HG03354 (cell line): ENCODE measurements at regions not wholly inside any gene's neighbourhood (a gene's known extent, or its start where the extent isn't known, plus 50 kb on each side); places are given as distances from the start of the nearest gene placed in this dataset.

ENCODE experiments used
- ATAC-seq: cut with Tn5 transposase; IDR thresholded peaks from one replicate; pipeline ENCODE4 v1.9.1; 2021; ENCODE audit warnings: mild to moderate bottlenecking; ENCODE audit not compliant: unreplicated experiment, poor library complexity, severe bottlenecking

DNA sequence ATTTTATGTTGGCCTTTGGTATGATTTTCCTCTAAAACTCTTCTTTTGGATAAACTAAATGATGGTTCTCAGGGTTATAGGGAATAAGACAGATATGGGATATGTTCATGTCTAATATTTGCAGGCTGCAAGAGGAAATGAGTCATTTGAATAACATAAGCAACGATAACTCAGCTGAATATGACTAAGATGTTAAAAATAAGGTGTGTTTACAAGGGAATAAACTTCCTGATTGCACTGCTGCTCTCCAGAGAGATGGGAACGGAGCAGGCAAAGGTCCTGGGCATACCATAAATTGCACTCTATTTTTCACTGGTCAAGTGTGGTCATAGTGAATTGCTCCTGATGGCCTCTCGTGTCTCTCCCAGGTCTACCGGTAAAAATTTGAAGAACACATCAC, 666.2 kb downstream of the TOX3 start:
- ATAC-seq: no peak

- no peak for ATAC-seq
Measured at GRCh38 chr16:51877686-51878085, 669.3 kb downstream of the TOX3 start.

DNA sequence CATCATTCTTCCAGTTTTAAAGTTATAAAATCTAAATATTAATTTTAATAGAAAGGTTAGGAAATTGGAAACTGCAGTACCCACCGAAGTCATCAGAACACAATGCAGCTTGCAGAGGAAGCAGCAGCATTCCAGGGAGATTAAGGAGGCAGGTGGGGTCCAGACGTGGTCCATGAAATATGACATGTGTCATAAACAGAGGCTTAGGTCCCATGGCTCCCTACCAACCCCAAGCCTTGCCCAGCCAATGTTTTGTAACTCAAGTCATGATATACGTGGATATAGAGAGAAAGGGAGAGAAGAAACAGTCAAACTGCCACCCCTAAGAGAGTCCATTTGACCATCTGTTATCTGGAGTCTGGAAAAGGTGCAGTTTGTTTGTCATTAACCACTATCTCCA, 670.0 kb downstream of the TOX3 start:
- no peak for ATAC-seq

DNA sequence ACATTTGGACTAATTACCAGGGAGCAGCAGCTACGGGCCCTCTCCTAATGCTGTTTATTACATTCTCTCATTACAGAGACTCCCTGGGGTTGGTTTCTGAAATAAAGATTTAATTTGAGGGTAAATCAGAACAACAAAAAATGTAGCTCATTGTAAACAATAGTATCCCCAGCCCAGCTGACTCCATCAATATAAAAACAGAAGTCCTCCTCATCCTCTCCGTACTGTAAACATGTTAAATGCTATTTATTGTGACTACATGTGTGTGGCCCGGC, 670.4 kb downstream of the TOX3 start:
- no peak for ATAC-seq

GRCh38 chr16:51875834-51876600, 670.9 kb downstream of the TOX3 start:
- ATAC-seq: no peak

DNA sequence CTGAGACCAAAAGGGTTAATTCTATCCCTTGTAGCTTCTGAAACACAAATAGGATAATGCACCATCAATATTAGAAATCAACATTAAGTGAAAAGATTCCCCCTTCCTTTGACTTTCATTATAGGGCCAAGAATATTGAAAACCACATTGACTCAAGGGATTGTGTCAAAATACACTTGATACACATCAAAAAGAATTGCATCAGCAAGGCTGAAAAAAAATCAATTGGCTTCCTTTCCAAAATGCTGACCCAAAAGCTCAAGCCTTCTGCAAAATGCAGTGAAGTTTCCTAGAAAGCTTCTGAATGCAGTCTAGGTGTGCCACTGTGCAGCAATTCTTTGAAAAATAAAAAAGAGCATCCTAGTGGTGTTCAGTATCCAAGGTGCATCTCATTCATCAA, 674.4 kb downstream of the TOX3 start:
- no peak for ATAC-seq

DNA sequence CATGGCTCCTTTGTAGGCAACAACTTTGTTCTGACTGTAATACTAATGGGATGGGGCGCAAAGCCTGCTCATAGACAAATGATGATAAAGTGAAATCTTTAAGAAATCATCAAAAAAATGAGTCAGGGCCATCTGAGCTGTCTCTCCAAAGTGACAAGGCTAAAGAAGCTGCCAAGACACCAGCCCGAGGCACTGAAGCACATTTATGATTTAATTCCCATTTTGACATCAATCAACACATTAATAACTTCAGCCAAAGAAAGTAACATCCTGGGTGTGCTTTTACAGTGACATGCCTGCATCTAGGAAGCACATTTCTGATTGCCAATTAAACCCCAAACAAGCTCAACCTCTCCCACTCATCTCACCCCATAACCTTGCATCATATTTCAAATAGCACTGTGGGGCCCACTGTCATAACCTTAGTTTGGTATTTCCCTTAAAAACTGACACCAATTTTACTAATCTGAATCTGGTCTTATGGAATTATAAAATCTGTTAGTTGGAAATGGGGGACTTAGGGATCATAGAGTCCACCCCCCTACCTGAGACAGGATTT, 676.6 kb downstream of the TOX3 start:
- no peak for ATAC-seq

- ATAC-seq: no peak
Measured at GRCh38 chr16:51869176-51869575, 677.8 kb downstream of the TOX3 start.

GRCh38 chr16:51868631-51869030, 678.3 kb downstream of the TOX3 start:
- ATAC-seq: no peak

DNA sequence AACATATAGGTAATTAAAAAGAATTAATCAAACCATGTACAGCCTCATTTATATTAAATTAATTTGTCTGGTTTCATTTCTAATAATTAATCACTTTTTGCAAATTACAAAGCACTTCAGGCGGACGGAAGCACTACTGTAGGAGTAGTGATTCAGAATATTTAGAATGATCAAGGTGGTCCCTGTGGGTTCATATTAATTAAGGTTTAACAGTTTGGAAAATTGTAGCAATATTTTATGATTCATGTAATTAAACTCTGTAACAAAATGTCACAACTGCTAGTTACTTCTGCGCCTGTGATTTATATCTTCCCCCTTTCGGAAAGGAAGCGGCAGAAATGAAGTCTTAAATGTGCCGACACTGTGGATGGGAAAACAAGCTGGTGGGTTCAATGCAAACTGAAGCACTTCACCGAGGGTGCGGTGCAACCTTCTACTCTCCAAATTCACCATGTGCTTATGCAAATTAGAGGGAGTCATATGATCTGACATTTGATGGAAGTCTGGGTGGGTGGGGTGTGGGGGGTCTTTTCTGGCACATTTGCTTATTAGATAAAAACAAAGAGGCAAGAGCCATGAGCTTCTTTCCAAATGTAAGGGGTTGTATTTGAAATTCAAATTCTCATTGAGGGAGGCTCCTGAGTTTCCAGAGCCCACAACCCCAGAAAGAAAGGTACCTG, 679.4 kb downstream of the TOX3 start:
- ATAC-seq: no peak

DNA sequence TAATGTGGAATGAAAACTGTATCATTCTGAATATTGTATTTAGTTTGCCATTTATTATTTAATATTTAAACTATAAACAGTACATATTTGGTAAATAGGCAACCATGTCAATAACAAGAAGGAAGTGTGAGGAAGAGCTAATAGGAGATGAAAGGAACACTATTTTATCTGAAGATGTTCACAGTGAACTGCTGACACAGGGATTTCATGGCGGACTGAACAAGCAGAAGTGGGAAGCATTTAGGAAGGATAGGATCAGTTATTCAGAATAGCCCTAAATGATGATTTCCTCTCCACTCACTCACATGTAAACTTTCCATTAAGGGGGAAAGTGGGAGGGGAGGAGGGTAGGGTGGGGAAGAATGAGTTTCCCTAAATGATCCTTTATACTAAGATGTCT, 682.4 kb downstream of the TOX3 start:
- ATAC-seq: no peak

DNA sequence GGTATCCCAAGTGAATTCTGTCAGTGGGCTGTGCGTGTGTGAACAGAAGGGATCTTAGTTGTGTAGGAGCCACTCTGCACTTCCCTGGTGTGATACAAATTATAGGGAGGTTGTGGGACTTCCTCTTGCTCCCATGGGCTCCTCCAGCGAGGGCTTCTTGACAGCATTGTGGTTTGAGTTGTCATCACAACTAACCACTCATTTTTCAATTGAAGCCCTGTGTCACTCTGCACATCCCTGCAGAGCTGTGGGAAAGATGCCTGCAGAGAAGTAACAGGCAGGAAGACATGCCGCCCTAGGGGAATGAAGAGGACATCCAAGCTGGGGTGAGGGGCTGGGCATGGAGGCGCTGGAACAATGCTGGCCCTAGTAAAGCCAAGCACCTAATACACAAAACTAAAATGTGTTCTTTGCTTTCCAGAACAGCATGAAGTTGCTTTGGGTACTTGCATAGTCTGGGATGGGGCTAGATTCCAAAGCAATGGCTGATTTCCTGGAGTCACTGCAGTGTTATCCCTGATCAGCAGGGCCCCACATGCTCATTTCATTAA, 692.5 kb downstream of the TOX3 start:
- no peak for ATAC-seq

DNA sequence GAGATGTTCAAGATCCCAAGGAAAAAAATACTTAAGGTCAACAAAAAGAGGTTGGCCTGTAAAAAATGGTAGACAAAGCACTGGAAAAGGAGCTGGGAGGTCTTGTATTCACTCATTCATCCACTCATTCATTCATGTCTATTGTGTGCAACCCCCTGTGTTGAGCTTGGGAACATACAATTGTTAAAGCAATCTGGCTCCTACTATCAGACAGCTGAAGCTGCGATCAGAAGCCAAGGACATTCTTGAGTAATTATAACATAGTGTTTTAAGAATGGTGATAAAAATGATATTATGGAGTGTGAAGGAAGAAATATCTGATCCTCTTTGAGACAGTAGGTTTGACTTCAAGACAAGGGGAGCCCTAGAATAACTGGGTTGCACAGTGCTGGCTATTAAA, 693.4 kb downstream of the TOX3 start:
- no peak for ATAC-seq

- ATAC-seq: no peak
Measured at GRCh38 chr16:51852892-51853291, 694.1 kb downstream of the TOX3 start.

GRCh38 chr16:51851111-51851510, 695.8 kb downstream of the TOX3 start:
- ATAC-seq: no peak

- no peak for ATAC-seq
Measured at GRCh38 chr16:51849715-51850114, 697.2 kb downstream of the TOX3 start.

- ATAC-seq: no peak
Measured at GRCh38 chr16:51845586-51846305, 694.7 kb upstream of the SALL1 start.

DNA sequence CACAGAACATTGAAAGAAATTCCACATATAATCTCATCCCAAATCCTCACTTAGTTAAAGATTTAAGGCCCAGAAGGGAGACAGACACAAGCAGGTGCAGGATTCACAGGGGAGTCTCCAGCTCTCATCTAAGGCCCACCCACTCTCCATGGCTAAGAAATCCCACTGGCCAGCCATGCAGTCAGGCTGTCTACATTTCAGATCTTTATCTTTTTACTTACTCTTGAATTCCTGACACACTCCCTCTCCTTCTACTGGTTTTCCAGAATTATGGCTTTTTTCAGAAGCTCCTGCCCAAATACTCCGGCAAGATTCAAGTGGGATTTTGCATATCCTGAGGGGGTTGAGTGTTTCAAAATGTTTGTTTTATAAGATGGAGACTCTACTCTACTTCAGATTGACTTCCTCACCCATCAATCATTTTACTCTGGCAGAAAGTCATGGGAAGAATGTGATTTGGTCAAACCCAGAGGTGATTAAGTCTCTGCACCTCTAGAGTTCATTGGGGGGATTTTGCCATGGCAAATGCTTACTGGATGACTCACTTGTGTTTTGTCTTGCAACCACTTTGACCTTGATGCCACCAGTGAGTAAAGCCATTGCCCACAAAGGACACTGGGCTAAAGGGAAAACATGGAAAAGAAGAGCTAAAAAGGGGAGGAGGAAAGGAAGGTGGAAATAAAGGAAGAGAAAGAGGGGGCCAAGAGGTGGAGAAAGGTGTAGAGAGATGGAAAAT, 688.8 kb upstream of the SALL1 start:
- ATAC-seq: no peak

DNA sequence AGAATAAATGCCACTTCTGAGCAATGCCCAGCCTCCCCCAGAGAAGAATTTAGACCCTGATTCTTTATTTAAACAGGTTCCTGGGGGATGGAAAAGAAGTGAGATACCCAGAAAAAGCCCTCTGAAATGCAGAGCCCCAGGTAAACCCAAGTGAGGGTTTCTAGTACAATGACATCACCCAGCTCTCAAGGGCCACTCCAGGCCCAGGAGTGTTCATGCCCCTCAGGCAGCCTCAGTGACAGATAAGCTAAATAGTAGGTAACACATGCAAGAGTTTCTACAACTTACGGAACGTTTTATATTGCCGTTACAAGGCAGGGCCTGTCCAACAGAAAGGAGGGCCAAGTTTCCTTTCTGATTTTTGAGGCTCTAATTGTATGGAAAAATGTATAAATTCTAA, 683.7 kb upstream of the SALL1 start:
- ATAC-seq: no peak

- no peak for ATAC-seq
Measured at GRCh38 chr16:51834133-51834532, 683.1 kb upstream of the SALL1 start.
